GM12872 (cell line): ENCODE measurements at regions not wholly inside any gene's neighbourhood (a gene's known extent, or its start where the extent isn't known, plus 50 kb on each side); places are given as distances from the start of the nearest gene placed in this dataset.

Experiments used
- TF ChIP-seq, protein P1 (sequence below): IDR thresholded peaks from 3 replicates; pipeline ENCODE4 v1.5.1; 2011; ENCODE audit warnings: low read depth, mild to moderate bottlenecking, low read length, moderate library complexity; ENCODE audit not compliant: insufficient read depth

DNA sequence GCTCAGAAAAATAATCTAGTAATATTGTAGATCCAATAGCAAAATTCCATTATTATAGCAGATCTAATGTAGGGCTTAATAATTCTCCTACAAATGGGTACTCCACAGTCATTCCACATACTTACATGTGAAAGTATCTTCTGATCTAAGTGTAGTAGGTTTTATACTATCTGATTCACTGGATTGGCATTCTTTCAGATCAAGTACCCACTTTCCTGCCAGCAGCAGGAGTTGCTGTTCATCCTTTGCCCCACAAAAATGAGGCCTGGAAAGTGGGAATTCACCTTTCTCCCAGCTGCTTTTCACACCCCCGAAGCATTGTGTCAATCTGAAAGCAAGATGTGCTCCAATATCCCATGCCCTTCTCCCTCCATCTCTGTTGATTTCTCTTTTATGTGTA lies 77.1 kb upstream of the RXFP1 start:
- TF ChIP-seq, protein P1, sequence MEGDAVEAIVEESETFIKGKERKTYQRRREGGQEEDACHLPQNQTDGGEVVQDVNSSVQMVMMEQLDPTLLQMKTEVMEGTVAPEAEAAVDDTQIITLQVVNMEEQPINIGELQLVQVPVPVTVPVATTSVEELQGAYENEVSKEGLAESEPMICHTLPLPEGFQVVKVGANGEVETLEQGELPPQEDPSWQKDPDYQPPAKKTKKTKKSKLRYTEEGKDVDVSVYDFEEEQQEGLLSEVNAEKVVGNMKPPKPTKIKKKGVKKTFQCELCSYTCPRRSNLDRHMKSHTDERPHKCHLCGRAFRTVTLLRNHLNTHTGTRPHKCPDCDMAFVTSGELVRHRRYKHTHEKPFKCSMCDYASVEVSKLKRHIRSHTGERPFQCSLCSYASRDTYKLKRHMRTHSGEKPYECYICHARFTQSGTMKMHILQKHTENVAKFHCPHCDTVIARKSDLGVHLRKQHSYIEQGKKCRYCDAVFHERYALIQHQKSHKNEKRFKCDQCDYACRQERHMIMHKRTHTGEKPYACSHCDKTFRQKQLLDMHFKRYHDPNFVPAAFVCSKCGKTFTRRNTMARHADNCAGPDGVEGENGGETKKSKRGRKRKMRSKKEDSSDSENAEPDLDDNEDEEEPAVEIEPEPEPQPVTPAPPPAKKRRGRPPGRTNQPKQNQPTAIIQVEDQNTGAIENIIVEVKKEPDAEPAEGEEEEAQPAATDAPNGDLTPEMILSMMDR, result no peak

DNA sequence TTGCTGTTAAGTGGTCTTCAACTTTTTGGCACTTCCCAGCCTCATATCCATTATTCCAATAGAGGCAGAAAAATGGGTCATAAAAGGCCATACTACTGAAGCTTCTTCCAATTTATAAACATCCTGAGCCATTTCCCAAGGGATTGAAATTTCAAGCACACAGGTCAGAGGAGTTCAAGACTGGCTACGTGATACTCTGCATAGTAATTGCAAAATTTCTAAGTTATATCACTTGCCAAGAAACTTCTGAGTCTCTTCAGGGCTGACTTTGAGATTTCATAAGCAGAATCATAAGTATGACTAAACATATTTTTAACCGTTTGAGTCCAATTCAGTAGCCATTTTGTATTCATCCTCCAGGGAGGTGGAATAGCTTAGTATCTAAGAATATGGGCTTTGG lies 75.6 kb upstream of the RXFP1 start:
- TF ChIP-seq, protein P1, result no peak

DNA sequence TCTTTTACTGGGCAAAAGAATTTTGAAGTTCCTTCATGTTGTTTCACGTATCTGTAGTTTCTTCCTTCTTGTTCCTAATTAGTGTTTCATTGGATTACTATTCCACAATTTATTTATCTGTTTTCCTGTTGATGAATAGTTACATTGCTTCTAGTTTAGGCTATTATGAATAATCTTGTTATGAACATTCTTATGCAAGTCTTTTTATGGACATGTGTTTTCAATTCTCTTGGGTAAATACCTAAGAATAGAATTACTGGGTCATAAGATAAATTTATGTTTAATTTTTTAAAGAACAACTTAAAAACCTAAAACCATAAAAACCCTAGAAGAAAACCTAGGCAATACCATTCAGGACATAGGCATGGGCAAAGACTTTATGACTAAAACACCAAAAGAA lies 70.9 kb upstream of the RXFP1 start:
- TF ChIP-seq, protein P1, result no peak

DNA sequence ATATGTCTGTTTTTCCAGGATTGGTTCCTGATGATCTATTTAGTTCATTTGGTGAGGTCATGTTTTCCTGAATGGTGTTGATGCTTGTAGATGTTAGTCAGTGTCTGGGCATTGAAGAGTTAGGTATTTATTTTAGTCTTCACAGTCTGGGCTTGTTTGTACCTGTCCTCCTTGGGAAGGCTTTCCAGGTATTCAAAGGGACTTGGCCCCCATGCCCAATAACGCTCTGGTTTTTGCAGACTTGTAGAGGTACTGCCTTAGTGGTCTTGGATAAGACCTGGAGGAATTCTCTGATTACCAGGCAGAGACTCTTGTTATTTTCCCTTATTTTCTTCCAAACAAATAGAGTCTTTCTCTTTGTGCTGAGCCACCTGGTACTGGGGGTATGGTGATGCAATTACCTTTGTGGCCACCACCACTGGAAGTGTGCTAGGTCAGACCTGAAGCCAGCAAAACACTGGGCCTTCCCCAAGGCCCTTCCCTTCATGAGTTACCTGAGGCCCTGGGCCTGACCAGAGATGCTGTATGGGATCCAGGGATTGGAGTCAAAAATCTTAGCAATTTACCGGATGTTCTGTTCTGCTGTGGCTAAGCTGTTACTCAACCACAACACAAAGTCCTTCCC lies 63.3 kb upstream of the RXFP1 start:
- TF ChIP-seq, protein P1, result no peak

DNA sequence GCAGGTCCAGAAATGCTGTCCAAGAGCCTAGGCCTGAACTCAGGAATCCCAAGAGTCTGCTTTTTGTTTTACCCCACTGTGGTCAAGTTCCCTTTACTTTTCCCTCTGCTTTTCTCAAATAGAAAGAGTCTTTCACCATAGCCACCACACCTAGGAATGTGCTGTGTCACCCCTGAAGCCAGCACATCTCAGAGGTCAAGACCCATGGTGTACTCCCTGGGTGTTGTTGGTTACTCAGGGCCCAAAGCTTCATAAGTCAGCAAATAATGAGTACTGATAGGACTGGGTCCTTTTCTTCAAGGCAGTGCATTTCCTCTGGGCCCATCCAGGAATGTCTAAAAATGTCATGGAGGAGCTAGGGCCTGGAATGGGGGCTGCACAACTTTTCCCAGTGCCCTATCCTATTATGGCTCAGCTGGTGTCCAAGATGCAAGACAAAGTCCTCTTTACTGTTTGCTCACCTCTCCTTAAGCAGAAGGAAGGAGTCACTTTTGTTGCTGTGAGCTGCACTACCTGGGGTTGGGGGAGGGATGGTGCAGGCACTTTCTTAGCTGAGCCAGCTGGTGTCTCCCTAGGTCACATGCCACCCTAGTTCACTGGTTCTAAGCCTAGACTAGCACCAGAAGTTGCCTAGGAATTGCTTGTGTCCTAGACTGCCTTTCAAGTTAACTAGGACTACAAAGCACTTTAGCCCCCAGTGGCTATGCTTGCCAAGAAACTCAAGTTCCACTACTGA lies 62.4 kb upstream of the RXFP1 start:
- TF ChIP-seq, protein P1, result no peak

DNA sequence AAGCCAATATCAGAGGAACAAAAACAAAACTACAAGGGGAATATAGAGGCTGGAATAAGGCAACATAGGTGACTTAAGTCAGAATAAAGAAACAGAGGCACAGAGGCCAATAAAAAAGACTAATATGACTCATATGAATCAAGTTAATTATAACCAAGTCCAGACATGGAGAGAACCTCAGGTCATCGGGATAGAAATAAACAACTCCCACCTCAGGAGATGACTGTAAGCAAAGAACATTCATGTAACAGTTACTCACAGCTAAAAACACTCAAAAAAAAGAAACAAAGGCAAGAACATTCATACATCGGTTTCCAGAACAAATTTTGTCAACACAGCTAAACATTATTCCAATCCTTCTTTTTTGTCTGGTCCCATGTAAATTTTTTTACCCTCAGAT lies 60.3 kb upstream of the RXFP1 start:
- TF ChIP-seq, protein P1, result no peak

DNA sequence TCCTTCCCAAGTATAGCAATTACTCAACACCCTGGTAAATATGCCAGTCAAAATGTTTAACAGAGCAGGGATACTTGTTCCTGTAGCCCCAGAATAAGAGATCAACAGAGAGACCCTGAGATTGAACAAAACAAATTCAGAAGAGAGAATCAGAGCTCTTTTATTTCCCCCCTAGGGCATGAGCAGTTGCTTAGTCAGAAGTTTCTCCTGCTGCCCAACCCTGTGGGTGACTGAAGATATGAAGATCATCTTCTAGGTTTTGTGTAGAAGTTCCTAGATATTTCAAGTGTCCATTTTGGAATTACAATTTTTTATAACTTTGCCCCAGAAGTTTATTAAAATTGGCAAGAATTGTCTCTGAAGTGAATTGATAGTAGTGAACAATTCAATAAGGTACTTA lies 59.1 kb upstream of the RXFP1 start:
- TF ChIP-seq, protein P1, result no peak
